HFF-Myc (cell line): ENCODE measurements at regions not wholly inside any gene's neighbourhood (a gene's known extent, or its start where the extent isn't known, plus 50 kb on each side); places are given as distances from the start of the nearest gene placed in this dataset.
"Not testable (repeated sequence)": the region's sequence is repeated elsewhere in the genome, so short reads cannot be mapped to it uniquely, and the experiment has no call there.

Experiments used
- DNase-seq: peaks from one replicate; pipeline ENCODE4 v3.0.0-alpha.2; 2011; ENCODE audit warnings: low read depth; ENCODE audit errors: extremely low read depth
- H3K4me3 ChIP-seq: replicated peaks from 2 replicates; pipeline ENCODE4 v1.5.1; 2011; ENCODE audit warnings: low read depth, mild to moderate bottlenecking, control low read depth, low read length
- TF ChIP-seq, protein P1 (sequence below): IDR thresholded peaks from 2 replicates; pipeline ENCODE4 v1.5.1; 2012; ENCODE audit warnings: mild to moderate bottlenecking, low read depth, low read length, control low read depth; ENCODE audit errors: missing control alignments

DNA sequence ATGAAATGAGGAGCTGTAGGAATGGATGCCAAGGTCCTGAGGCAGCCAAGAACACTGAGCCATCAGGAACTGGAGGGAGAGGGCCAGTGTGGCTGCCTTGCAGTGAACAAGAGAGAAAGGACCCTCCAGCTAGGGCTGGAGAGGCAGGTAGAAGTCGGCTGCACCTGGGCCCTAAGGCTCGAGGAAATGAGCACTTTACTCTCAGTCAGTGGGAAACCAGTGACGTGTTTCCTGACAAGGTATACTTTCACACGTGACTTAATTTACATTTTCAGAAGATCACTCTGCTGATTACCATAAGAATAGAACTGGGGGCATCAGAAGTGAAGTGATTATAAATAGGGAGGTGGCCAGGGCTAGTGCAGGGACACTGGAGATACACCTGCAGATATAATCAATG, 115.2 kb downstream of the C17orf67 start:
- TF ChIP-seq, protein P1, sequence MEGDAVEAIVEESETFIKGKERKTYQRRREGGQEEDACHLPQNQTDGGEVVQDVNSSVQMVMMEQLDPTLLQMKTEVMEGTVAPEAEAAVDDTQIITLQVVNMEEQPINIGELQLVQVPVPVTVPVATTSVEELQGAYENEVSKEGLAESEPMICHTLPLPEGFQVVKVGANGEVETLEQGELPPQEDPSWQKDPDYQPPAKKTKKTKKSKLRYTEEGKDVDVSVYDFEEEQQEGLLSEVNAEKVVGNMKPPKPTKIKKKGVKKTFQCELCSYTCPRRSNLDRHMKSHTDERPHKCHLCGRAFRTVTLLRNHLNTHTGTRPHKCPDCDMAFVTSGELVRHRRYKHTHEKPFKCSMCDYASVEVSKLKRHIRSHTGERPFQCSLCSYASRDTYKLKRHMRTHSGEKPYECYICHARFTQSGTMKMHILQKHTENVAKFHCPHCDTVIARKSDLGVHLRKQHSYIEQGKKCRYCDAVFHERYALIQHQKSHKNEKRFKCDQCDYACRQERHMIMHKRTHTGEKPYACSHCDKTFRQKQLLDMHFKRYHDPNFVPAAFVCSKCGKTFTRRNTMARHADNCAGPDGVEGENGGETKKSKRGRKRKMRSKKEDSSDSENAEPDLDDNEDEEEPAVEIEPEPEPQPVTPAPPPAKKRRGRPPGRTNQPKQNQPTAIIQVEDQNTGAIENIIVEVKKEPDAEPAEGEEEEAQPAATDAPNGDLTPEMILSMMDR, result no peak
- no peak overlapping the region for H3K4me3 ChIP-seq
- DNase-seq, result no peak

DNA sequence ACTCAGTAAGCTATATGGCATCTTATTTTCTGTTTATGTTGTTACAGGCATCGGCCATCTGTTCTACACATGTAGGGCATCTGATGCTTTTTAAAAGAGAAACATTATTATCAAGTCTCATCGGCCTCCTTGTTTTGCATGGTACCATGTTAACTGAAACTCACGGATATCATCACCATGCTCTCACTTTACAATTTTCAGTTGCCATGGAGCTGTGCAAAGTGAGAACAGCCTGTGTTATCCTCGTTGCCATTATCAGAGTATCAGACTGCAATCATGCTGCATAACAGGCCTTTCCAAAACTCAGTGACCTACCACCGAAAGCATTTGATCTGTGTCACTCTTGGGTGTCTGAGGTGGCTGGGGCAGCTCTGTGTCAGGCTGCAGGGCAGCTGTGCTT, 110.3 kb downstream of the C17orf67 start:
- no peak for DNase-seq
- no peak overlapping the region for H3K4me3 ChIP-seq
- TF ChIP-seq, protein P1, result no peak

DNA sequence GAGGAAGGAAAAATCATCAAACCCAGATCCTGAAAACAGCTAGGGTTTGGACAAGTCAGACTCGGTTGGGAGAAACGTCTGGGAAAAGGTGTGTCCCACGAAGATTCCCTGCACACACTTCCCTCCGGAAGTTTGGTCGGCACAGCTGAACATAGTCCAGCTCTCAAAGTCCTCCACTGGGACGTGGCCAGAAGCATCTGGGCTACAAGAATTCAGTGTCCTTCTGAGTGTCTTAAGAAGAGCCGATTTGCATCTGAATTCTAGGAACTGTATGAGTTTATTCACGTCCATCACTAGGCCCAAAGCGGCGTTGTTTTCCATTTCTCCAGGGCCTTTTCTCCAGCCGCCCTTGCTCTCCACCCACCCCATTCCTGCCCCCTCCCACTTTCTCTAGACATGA, 109.1 kb downstream of the C17orf67 start:
- no peak overlapping the region for H3K4me3 ChIP-seq
- no peak for DNase-seq
- TF ChIP-seq, protein P1, result no peak

DNA sequence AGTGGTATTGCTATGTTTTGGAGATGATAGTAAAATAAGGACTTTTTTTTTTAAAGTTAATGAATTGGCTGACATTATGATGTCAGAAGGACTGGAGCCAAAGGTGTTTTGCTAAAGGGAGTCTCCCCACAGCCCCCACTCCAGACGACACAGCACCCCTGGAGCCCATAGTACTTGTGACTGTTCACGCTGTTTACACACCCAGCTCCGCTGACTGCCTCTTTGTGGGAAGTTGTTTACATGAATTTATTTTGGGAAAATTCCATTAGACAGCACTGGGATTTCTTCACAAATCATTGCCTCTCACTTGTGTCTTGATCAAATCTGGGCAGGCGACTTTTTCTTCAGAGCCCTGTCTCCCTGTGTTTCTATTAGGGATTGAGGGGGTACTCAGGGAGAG, 108.6 kb downstream of the C17orf67 start:
- no peak overlapping the region for H3K4me3 ChIP-seq
- no peak for DNase-seq
- TF ChIP-seq, protein P1, result no peak

DNA sequence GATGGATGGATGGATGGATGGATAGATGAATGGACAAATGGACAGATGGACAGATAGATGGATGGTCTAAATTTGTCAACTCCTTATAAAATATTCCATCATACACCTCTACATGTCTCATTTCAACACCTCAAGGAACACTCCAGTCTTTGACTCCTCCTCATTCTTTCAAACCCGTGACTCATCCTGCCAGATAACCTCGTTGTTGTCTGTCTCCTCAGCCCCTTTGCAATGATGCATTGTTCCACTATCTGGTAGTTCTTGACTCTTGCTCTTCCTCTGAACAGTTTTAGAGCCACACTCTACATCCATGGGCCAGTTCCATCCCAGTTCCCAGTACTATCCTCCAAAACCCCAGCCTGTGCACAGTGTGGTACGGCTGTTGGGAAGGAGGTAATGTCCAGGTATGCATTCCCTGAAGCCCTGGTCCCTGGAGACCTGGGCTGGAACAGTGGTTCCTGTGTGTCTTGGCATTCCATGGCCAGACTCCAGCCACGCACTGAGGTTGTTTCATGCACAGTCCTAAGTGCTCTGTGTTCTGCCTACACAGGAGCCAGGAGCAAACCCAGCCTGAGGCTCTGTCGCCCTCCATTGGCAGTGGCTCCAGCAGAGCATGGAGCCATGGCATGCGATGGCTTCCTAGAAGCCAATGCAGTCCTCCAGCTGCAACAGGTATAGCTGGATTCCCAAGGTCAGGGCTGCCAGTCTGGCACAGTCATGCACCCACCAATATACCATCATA, 105.7 kb downstream of the C17orf67 start:
- no peak for DNase-seq

DNA sequence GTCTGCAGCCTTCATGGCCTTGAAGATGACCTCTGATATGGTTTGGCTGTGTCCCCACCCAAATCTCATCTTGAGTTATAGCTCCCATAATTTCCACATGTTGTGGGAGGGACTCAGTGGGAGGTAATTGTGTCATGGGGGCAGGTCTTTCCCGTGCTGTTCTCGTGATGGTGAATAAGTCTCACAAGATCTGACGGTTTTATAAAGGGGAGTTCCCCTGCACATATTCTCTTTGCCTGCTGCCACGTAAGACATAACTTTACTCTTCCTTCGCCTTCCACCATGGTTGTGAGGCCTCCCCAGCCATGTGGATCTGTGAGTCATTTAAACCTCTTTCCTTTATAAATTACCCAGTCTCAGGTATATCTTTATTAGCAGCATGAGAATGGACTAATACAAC, 102.6 kb downstream of the C17orf67 start:
- not testable (repeated sequence) for DNase-seq, H3K4me3 ChIP-seq

More for the DNA sequence above, 105.7 kb downstream of the C17orf67 start:
- no peak overlapping the region for H3K4me3 ChIP-seq
- TF ChIP-seq, protein P1, result no peak

DNA sequence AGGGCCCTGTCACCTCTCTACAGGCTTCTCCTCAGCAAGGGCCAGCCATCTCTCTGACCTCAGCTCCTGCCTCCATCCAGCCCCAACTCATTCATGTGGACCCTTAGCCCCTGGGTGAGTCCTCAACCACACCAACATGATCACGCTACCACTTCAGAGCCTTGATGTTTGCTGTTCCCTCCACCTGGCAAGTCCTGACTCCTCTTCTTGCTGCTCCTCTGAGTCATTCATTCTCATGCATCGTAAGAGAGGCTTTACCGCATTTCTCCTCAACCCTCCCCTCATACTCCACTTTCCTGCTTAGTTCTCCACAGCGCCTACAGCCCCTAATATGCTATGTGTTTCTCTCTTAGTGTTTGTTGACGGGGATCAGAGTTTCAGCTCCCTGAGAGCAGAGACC, 99.9 kb downstream of the C17orf67 start:
- DNase-seq, result no peak
- TF ChIP-seq, protein P1, result no peak
- no peak overlapping the region for H3K4me3 ChIP-seq
